Activated T-cell treated with anti-CD3 and anti-CD28 coated beads, Interleukin-2, amount 50 U/mL, for 24 hours (primary cell): ENCODE measurements at regions not wholly inside any gene's neighbourhood (a gene's known extent, or its start where the extent isn't known, plus 50 kb on each side); places are given as distances from the start of the nearest gene placed in this dataset.
"Not testable (repeated sequence)": the region's sequence is repeated elsewhere in the genome, so short reads cannot be mapped to it uniquely, and the experiment has no call there.

Source experiments
- DNase-seq: peaks from one replicate; pipeline ENCODE4 v3.0.0-alpha.2; 2020
- H3K27ac Mint-ChIP-seq: 2 replicates; pipeline ENCODE4 v1.8.0; 2020; ENCODE audit warnings: mild to moderate bottlenecking, mixed read lengths
- H3K27me3 Mint-ChIP-seq: 2 replicates; pipeline ENCODE4 v1.8.0; 2020; ENCODE audit warnings: mixed read lengths
- H3K36me3 Mint-ChIP-seq: 2 replicates; pipeline ENCODE4 v1.8.0; 2020; ENCODE audit warnings: low read depth, mixed read lengths
- H3K4me1 Mint-ChIP-seq: 2 replicates; pipeline ENCODE4 v1.8.0; 2020; ENCODE audit warnings: low read depth, mixed read lengths
- H3K4me3 Mint-ChIP-seq: 2 replicates; pipeline ENCODE4 v1.8.0; 2020; ENCODE audit warnings: mild to moderate bottlenecking, moderate library complexity, mixed read lengths
- H3K9me3 Mint-ChIP-seq: 2 replicates; pipeline ENCODE4 v1.8.0; 2020; ENCODE audit warnings: mixed read lengths

- DNase-seq, result no peak
- peak overlapping the region; percentile 67 for H3K27ac Mint-ChIP-seq
- H3K27me3 Mint-ChIP-seq, result no peaks in the 10 kb centered on the region
- H3K4me1 Mint-ChIP-seq, result peaks cover 92% of the 10 kb centered on the region
- no peak overlapping the region for H3K4me3 Mint-ChIP-seq
- no peaks in the 10 kb centered on the region for H3K9me3 Mint-ChIP-seq
- H3K36me3 Mint-ChIP-seq, result no peaks in the 10 kb centered on the region
These were observed 70.0 kb upstream of the IGLL5 start for GRCh38 chr22:22817468-22818201.

- no peaks in the 10 kb centered on the region for H3K9me3 Mint-ChIP-seq
- H3K36me3 Mint-ChIP-seq, result no peaks in the 10 kb centered on the region
- peak overlapping the region; percentile 72 for H3K27ac Mint-ChIP-seq
- peaks cover 94% of the 10 kb centered on the region for H3K4me1 Mint-ChIP-seq
- no peak overlapping the region for H3K4me3 Mint-ChIP-seq
- no peak for DNase-seq
- H3K27me3 Mint-ChIP-seq, result no peaks in the 10 kb centered on the region
These were observed 69.4 kb upstream of the IGLL5 start for GRCh38 chr22:22818202-22818538.

GRCh38 chr22:22818861-22819855, 68.5 kb upstream of the IGLL5 start:
- Mint-ChIP-seq H3K27me3 (no peaks in the 10 kb centered on the region), H3K4me3 (no peak overlapping the region), H3K4me1 (peaks cover 96% of the 10 kb centered on the region), H3K36me3 (no peaks in the 10 kb centered on the region), H3K27ac (peak overlapping the region; percentile 85), H3K9me3 (no peaks in the 10 kb centered on the region)
- DNase-seq, result no peak

GRCh38 chr22:22820076-22820475, 67.5 kb upstream of the IGLL5 start:
- Mint-ChIP-seq H3K4me3 (no peak overlapping the region), H3K27ac (peak overlapping the region; percentile 85), H3K4me1 (peaks cover 93% of the 10 kb centered on the region), H3K9me3 (no peaks in the 10 kb centered on the region), H3K36me3 (no peaks in the 10 kb centered on the region), H3K27me3 (no peaks in the 10 kb centered on the region)
- DNase-seq, result no peak

- Mint-ChIP-seq H3K36me3 (no peaks in the 10 kb centered on the region), H3K4me1 (peaks cover 93% of the 10 kb centered on the region), H3K9me3 (no peaks in the 10 kb centered on the region), H3K4me3 (peak overlapping the region; percentile 23), H3K27me3 (no peaks in the 10 kb centered on the region), H3K27ac (peak overlapping the region; percentile 85)
- no peak for DNase-seq
These were observed 67.0 kb upstream of the IGLL5 start for GRCh38 chr22:22820626-22821025.

- H3K36me3 Mint-ChIP-seq, result no peaks in the 10 kb centered on the region
- no peak for DNase-seq
- peak overlapping the region; percentile 79 for H3K27ac Mint-ChIP-seq
- H3K4me3 Mint-ChIP-seq, result no peak overlapping the region
- no peaks in the 10 kb centered on the region for H3K9me3 Mint-ChIP-seq
- peaks cover 92% of the 10 kb centered on the region for H3K4me1 Mint-ChIP-seq
- no peaks in the 10 kb centered on the region for H3K27me3 Mint-ChIP-seq
These were observed 66.3 kb upstream of the IGLL5 start for GRCh38 chr22:22821340-22821739.

GRCh38 chr22:22822106-22822505, 65.5 kb upstream of the IGLL5 start:
- peak overlapping the region; percentile 83 for H3K27ac Mint-ChIP-seq
- H3K9me3 Mint-ChIP-seq, result no peaks in the 10 kb centered on the region
- no peaks in the 10 kb centered on the region for H3K27me3 Mint-ChIP-seq
- H3K36me3 Mint-ChIP-seq, result no peaks in the 10 kb centered on the region
- H3K4me1 Mint-ChIP-seq, result peaks cover 84% of the 10 kb centered on the region
- DNase-seq, result no peak
- no peak overlapping the region for H3K4me3 Mint-ChIP-seq

- not testable (repeated sequence) for H3K9me3 Mint-ChIP-seq, H3K27me3 Mint-ChIP-seq, H3K4me3 Mint-ChIP-seq, H3K36me3 Mint-ChIP-seq, DNase-seq
- peak overlapping the region; percentile 83 for H3K27ac Mint-ChIP-seq
- H3K4me1 Mint-ChIP-seq, result peaks cover 83% of the 10 kb centered on the region
These were observed 65.1 kb upstream of the IGLL5 start for GRCh38 chr22:22822553-22822952.

GRCh38 chr22:22823131-22823810, 64.3 kb upstream of the IGLL5 start:
- Mint-ChIP-seq H3K4me3 (no peak overlapping the region), H3K4me1 (peaks cover 76% of the 10 kb centered on the region), H3K27me3 (no peaks in the 10 kb centered on the region), H3K27ac (peak overlapping the region; percentile 83), H3K36me3 (no peaks in the 10 kb centered on the region), H3K9me3 (no peaks in the 10 kb centered on the region)
- no peak for DNase-seq

GRCh38 chr22:22824340-22825212, 63.0 kb upstream of the IGLL5 start:
- H3K27ac Mint-ChIP-seq, result no peak overlapping the region
- H3K27me3 Mint-ChIP-seq, result no peaks in the 10 kb centered on the region
- H3K4me1 Mint-ChIP-seq, result peaks cover 63% of the 10 kb centered on the region
- DNase-seq, result no peak
- H3K36me3 Mint-ChIP-seq, result no peaks in the 10 kb centered on the region
- no peaks in the 10 kb centered on the region for H3K9me3 Mint-ChIP-seq
- H3K4me3 Mint-ChIP-seq, result no peak overlapping the region

- H3K9me3 Mint-ChIP-seq, result no peaks in the 10 kb centered on the region
- H3K36me3 Mint-ChIP-seq, result no peaks in the 10 kb centered on the region
- H3K4me3 Mint-ChIP-seq, result no peak overlapping the region
- DNase-seq, result no peak
- H3K27me3 Mint-ChIP-seq, result no peaks in the 10 kb centered on the region
- H3K4me1 Mint-ChIP-seq, result peaks cover 56% of the 10 kb centered on the region
- H3K27ac Mint-ChIP-seq, result no peak overlapping the region
These were observed 62.4 kb upstream of the IGLL5 start for GRCh38 chr22:22825213-22825593.

- H3K4me3 Mint-ChIP-seq, result no peak overlapping the region
- H3K27ac Mint-ChIP-seq, result no peak overlapping the region
- H3K4me1 Mint-ChIP-seq, result peaks cover 35% of the 10 kb centered on the region
- H3K27me3 Mint-ChIP-seq, result no peaks in the 10 kb centered on the region
- H3K9me3 Mint-ChIP-seq, result no peaks in the 10 kb centered on the region
- DNase-seq, result no peak
- H3K36me3 Mint-ChIP-seq, result no peaks in the 10 kb centered on the region
These were observed 60.3 kb upstream of the IGLL5 start for GRCh38 chr22:22827187-22827939.

GRCh38 chr22:22830193-22830592, 57.4 kb upstream of the IGLL5 start:
- Mint-ChIP-seq H3K27ac (no peak overlapping the region), H3K4me1 (peaks cover 12% of the 10 kb centered on the region), H3K9me3 (no peaks in the 10 kb centered on the region), H3K36me3 (no peaks in the 10 kb centered on the region), H3K4me3 (no peak overlapping the region), H3K27me3 (no peaks in the 10 kb centered on the region)
- no peak for DNase-seq
